GM20000 (cell line): ENCODE measurements at regions not wholly inside any gene's neighbourhood (a gene's known extent, or its start where the extent isn't known, plus 50 kb on each side); places are given as distances from the start of the nearest gene placed in this dataset.
"Not testable (repeated sequence)": the region's sequence is repeated elsewhere in the genome, so short reads cannot be mapped to it uniquely, and the experiment has no call there.

Experiments
- DNase-seq: peaks from one replicate; pipeline ENCODE4 v3.0.0; 2012; ENCODE audit warnings: low spot score
- CTCF ChIP-seq: IDR thresholded peaks from 2 replicates; pipeline ENCODE4 v1.5.1; 2012; ENCODE audit warnings: mild to moderate bottlenecking, control low read depth; ENCODE audit errors: extremely low read depth, missing control alignments

- no peak for DNase-seq
- TF ChIP-seq CTCF: no peak
Observed at GRCh38 chrX:65903750-65904149, 136.1 kb downstream of the VSIG4 start.

- DNase-seq: no peak
Observed at GRCh38 chrX:65902011-65902410, 137.9 kb downstream of the VSIG4 start.

GRCh38 chrX:65900850-65901844 is 138.7 kb downstream of the VSIG4 start:
- no peak for DNase-seq
- no peak for TF ChIP-seq CTCF

More at GRCh38 chrX:65902011-65902410, 137.9 kb downstream of the VSIG4 start:
- TF ChIP-seq CTCF: no peak

GRCh38 chrX:65894133-65894532 is 145.7 kb downstream of the VSIG4 start:
- no peak for DNase-seq
- TF ChIP-seq CTCF: no peak

GRCh38 chrX:65891817-65892216 is 148.1 kb downstream of the VSIG4 start:
- DNase-seq: not testable (repeated sequence)

- not testable (repeated sequence) for DNase-seq
Observed at GRCh38 chrX:65888150-65888549, 151.7 kb downstream of the VSIG4 start.

GRCh38 chrX:65883556-65883955 is 156.3 kb downstream of the VSIG4 start:
- no peak for TF ChIP-seq CTCF
- DNase-seq: no peak

- no peak for DNase-seq
Observed at GRCh38 chrX:65879977-65880799, 159.7 kb downstream of the VSIG4 start.

More at GRCh38 chrX:65879977-65880799, 159.7 kb downstream of the VSIG4 start:
- TF ChIP-seq CTCF: no peak
